Heart right ventricle (tissue), 16 donors: ENCODE measurements at regions not wholly inside any gene's neighbourhood (a gene's known extent, or its start where the extent isn't known, plus 50 kb on each side); places are given as distances from the start of the nearest gene placed in this dataset.

Experiments used
- ATAC-seq, 8 donors: fragments of 200-7000 bp; cut with Tn5 transposase; one replicate each; pipeline ENCODE4 v1.9.1; 2020; ENCODE audit warnings: mild to moderate bottlenecking in 8 of 8, moderate library complexity in 8 of 8, moderate number of reproducible peaks in 1 of 8
- DNase-seq, 2 donors: peaks; one replicate each; pipeline ENCODE4 v3.0.0-alpha.2; 2020
- H3K27ac ChIP-seq, 10 donors: fragments of 200-600 bp; sonication (generic) in 2 of 10; one replicate each; pipeline versions ENCODE4 v1.5.0 to v1.8.0; 2020 to 2022; ENCODE audit warnings: mild to moderate bottlenecking in 3 of 10
- H3K27me3 ChIP-seq, 7 donors: fragments of 200-600 bp; one replicate each; pipeline ENCODE4 v1.8.0; 2021 to 2022; ENCODE audit warnings: mild to moderate bottlenecking in 2 of 7
- H3K36me3 ChIP-seq, 9 donors: fragments of 200-600 bp; sonication (generic) in 1 of 9; one replicate each; pipeline versions ENCODE4 v1.5.0 to v1.8.0; 2020 to 2022; ENCODE audit warnings: mild to moderate bottlenecking in 2 of 9
- H3K4me1 ChIP-seq, 9 donors: fragments of 200-600 bp; sonication (generic) in 1 of 9; one replicate each; pipeline versions ENCODE4 v1.5.0 to v1.8.0; 2020 to 2022; ENCODE audit warnings: mild to moderate bottlenecking in 4 of 9
- H3K4me3 ChIP-seq, 10 donors: fragments of 200-600 bp; sonication (generic) in 2 of 10; one replicate each; pipeline versions ENCODE4 v1.5.0 to v1.8.0; 2020 to 2022; ENCODE audit warnings: mild to moderate bottlenecking in 7 of 10, moderate library complexity in 2 of 10
- H3K9me3 ChIP-seq, 11 donors: fragments of 200-600 bp in 10 of 11; sonication (generic) in 2 of 11; one replicate each; pipeline versions ENCODE4 v1.5.0 to v1.8.0; 2013 to 2022; ENCODE audit warnings: mild to moderate bottlenecking in 2 of 11, control low read depth in 1 of 11, moderate library complexity in 1 of 11
- WGBS, 2 donors: extraction: QIAGEN DNeasy Blood & Tissue Kit; methylation state at CpG; one replicate each; pipeline ENCODE4 v1.1.7; 2013; ENCODE audit warnings: inconsistent platforms in 1 of 2; 5-methylcytosine and 5-hydroxymethylcytosine counted together
- intact Hi-C, 10 donors: fragments of 100-400 bp; cut with DNase I; formaldehyde crosslinking; loops; one replicate each; pipeline versions ENCODE4 v1.11.1 to v1.14.2; 2022
- TF ChIP-seq, protein P1 (sequence below), 9 donors: fragments of 200-600 bp; sonication (generic) in 2 of 9; IDR thresholded peaks; one replicate each; pipeline versions ENCODE4 v1.5.0 to v1.8.0; 2021 to 2022; ENCODE audit warnings: antibody characterized with exemption in 9 of 9, mild to moderate bottlenecking in 5 of 9, moderate library complexity in 1 of 9
- donor health status: Arrhythmogenic right ventricular cardiomyopathy.
- donor health status: ischemic (EF 13 %, LVEDD 7.1; RV severe dilation, severe dysfunction).
- donor health status: healthy with polysubstance abuse.
- donor health status: DM: no; HTN: yes; CAD: no.
- donor health status: DM: no; HTN: no; CAD: no.
- donor health status: ischemic (EF 25% LVEDD 6.9; RV normal size, moderate dysfunction).
- donor health status: ischemic (EF 25% LVEDD 5.7; RV mildly dilated, moderate dysfunction).
- donor health status: healthy.
- donor health status: DM: yes; HTN: yes; CAD: no.
- donor health status: Ischemic cardiomyopathy.
- donor health status: ischemic (EF 35%, LVEDD 5.7; RV mildly dilated, moderate dysfunction).
- donor health status: nonischemic (EF 11% LVEDD 7.7; RV severe dilation, severe dysfunction).
- donor health status: DM: yes; HTN: yes; CAD: no.
- donor health status: PGD.
- donor health status: ischemic (EF 29% LVEDD 5.4; RV normal size, mild dysfunction).
- donor health status: nonischemic (EF 23%, LVEDD 6.1; RV moderate dilation, normal function).

- no peak overlapping the region for H3K27ac ChIP-seq
- intact Hi-C loops: loop anchor here in 1 of 10 donors (10.0 kb wide), 1 partner anchor 67 kb away; no protein-coding TSS in a partner anchor
- H3K36me3 ChIP-seq: no peaks in the 10 kb centered on the region
- WGBS, 2 donors: 93 to 94% methylated on average over 10 of the region's 10 CpGs
- no peak for DNase-seq
- H3K9me3 ChIP-seq: peaks cover 0 to 11% (median 0%) of the 10 kb centered on the region in 11 donors
- TF ChIP-seq, protein P1, sequence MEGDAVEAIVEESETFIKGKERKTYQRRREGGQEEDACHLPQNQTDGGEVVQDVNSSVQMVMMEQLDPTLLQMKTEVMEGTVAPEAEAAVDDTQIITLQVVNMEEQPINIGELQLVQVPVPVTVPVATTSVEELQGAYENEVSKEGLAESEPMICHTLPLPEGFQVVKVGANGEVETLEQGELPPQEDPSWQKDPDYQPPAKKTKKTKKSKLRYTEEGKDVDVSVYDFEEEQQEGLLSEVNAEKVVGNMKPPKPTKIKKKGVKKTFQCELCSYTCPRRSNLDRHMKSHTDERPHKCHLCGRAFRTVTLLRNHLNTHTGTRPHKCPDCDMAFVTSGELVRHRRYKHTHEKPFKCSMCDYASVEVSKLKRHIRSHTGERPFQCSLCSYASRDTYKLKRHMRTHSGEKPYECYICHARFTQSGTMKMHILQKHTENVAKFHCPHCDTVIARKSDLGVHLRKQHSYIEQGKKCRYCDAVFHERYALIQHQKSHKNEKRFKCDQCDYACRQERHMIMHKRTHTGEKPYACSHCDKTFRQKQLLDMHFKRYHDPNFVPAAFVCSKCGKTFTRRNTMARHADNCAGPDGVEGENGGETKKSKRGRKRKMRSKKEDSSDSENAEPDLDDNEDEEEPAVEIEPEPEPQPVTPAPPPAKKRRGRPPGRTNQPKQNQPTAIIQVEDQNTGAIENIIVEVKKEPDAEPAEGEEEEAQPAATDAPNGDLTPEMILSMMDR (IDR thresholded peaks at IDR 0.05): no peak
- peaks cover 0 to 5% (median 0%) of the 10 kb centered on the region in 9 donors for H3K4me1 ChIP-seq
- no peaks in the 10 kb centered on the region for H3K27me3 ChIP-seq
- H3K4me3 ChIP-seq: no peak overlapping the region
- peak in 6 of 8 donors; percentile 22 to 95 (median 61) for ATAC-seq
These were observed 218.7 kb upstream of the CHRNA7 start for GRCh38 chr15:31811641-31812040.

GRCh38 chr15:31814082-31814481 lies 216.2 kb upstream of the CHRNA7 start:
- WGBS, 2 donors: 83 to 91% methylated on average over 5 of the region's 5 CpGs
- Histone ChIP-seq H3K36me3 (no peaks in the 10 kb centered on the region), H3K9me3 (peaks cover 0 to 11% (median 0%) of the 10 kb centered on the region in 11 donors), H3K27me3 (no peaks in the 10 kb centered on the region), H3K4me3 (no peak overlapping the region), H3K4me1 (peaks cover 0 to 5% (median 0%) of the 10 kb centered on the region in 9 donors), H3K27ac (no peak overlapping the region)
- no peak for DNase-seq
- intact Hi-C loops: loop anchor here in 1 of 10 donors (10.0 kb wide), 1 partner anchor 69 kb away; no protein-coding TSS in a partner anchor
- TF ChIP-seq, protein P1 (IDR thresholded peaks at IDR 0.05): no peak
- ATAC-seq: no peak

DNA sequence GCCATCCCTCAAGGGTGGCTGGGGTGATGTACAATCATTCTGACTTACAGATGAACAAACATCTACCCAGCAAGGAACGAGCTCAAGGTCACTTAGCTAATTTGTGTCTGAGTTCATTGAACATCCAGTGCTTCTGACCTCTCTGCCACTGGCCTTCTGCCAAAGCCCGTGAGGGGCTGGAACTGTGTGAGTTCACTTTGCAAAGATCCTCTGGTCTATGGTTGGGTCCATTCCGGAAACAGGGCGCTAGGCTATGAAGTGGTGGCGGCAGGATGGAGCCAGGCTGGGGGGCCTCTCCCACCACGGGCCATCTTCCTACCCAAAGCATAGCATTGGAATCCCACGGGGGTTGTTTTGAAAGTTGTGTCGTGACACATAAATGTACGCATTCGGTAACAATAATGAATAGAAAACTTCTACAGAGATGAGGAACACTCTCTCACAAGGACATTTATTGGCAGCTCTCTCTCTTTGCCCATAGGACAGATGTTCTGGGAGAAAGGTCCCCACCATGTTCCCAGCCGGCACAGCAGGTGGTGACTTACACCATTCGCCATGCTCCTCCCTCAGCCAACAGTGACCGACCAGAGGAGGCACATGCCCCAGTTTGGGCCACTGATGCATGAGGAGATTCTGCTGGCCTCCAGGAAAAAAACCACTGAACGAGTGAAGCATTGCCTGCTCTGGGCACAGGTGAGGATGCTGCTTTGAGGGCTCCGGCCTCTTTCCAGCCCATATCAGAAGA lies 214.7 kb upstream of the CHRNA7 start:
- Histone ChIP-seq H3K9me3 (no peaks in the 10 kb centered on the region), H3K36me3 (no peaks in the 10 kb centered on the region), H3K4me3 (no peak overlapping the region), H3K27me3 (no peaks in the 10 kb centered on the region), H3K27ac (no peak overlapping the region), H3K4me1 (peaks cover 0 to 6% (median 0%) of the 10 kb centered on the region in 9 donors)
- 72 to 76% methylated on average over 15 of the region's 15 CpGs for WGBS, 2 donors
- intact Hi-C loops: loop anchor here in 1 of 10 donors (10.0 kb wide), 1 partner anchor 71 kb away; no protein-coding TSS in a partner anchor
- ATAC-seq: no peak
- no peak for DNase-seq
- TF ChIP-seq, protein P1 (IDR thresholded peaks at IDR 0.05): no peak

DNA sequence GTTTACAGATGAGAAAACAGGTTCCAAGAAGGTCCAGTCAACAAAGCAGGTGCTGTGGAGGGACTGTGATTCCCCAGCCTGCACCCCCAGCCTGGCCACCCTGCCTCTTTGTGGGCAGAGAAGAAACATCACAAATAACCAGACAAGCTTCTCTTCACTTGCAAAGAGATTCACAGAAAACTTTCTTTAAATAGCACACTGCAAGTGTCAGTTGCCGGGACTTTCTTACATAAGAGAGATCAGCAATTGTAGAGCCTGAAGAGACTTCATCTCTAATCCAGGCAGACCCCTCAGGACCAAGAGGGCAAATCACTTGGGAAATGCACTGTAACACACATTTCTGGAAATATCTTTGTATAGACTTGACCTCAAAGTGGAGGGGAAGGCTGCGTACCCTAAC lies 207.9 kb upstream of the CHRNA7 start:
- Histone ChIP-seq H3K9me3 (no peaks in the 10 kb centered on the region), H3K4me3 (no peak overlapping the region), H3K4me1 (peaks cover 0 to 6% (median 0%) of the 10 kb centered on the region in 9 donors), H3K36me3 (no peaks in the 10 kb centered on the region), H3K27me3 (no peaks in the 10 kb centered on the region), H3K27ac (peak overlapping the region in 2 of 10 donors; percentile 33 to 36)
- ATAC-seq (peak in 5 of 8 donors; percentile 26 to 78 (median 58)), DNase-seq (no peak)
- WGBS, 2 donors: 71 to 73% methylated on average over 2 of the region's 2 CpGs
- TF ChIP-seq, protein P1 (IDR thresholded peaks at IDR 0.05): no peak
- intact Hi-C loops: loop anchor here in 2 of 10 donors (5.0 kb wide), 2 partner anchors 35 to 75 kb away; no protein-coding TSS in a partner anchor
